HepG2 (cell line): ENCODE measurements at regions not wholly inside any gene's neighbourhood (a gene's known extent, or its start where the extent isn't known, plus 50 kb on each side); places are given as distances from the start of the nearest gene placed in this dataset.

Experiments used
- ATAC-seq: fragments of 200-7000 bp; cut with Tn5 transposase; 3 replicates; pipeline ENCODE4 v1.9.1; 2020; ENCODE audit warnings: mild to moderate bottlenecking, moderate library complexity
- BruUV-seq: library from RNA; stranded (reverse); fragments of 400-500 nt; replicated peaks from 2 replicates; lab custom pipeline; 2021; lab: Mats Ljungman, UMichigan
- CTCF ChIA-PET: fragments of 300-600 bp; formaldehyde crosslinking; extraction: SDS; loops from one replicate; lab custom pipeline; 2021; ENCODE audit warnings: low total read pairs, inconsistent platforms, low intra/inter-chr PET ratio; lab: Yijun Ruan, JAX
- POLR2A ChIA-PET: fragments of 350-600 bp; sonication (Branson Sonifier 250); formaldehyde crosslinking; loops from one replicate; lab custom pipeline; 2020; ENCODE audit warnings: antibody characterized with exemption, inconsistent platforms; lab: Yijun Ruan, JAX
- DNase-seq: peaks from one replicate; pipeline ENCODE4 v3.0.0-alpha.2; 2015; ENCODE audit warnings: low spot score
- FAIRE-seq: peaks from 3 replicates; lab custom pipeline; 2011; peaks lifted over from hg19 to GRCh38; lab: Jason Lieb, UNC
- H2AFZ ChIP-seq: one replicate; pipeline ENCODE4 v1.6.1; 2011; ENCODE audit warnings: low read length, inconsistent platforms
- H3K27ac ChIP-seq: fragments of 300-600 bp; 3 replicates; pipeline ENCODE4 v1.8.0; 2011; ENCODE audit warnings: mixed run types, mild to moderate bottlenecking, mixed read lengths, low read length, inconsistent platforms; ENCODE audit not compliant: insufficient read depth; ENCODE audit errors: extremely low read length
- H3K27me3 ChIP-seq, 2 experiments: fragments of 200-600 bp in 1 of 2; 2 replicates in 1 of 2; 3 replicates in 1 of 2; pipeline versions ENCODE4 v1.6.0 to v1.8.0; 2011; ENCODE audit warnings: low read length in 2 of 2, mild to moderate bottlenecking in 2 of 2, moderate library complexity in 2 of 2, inconsistent platforms in 1 of 2; ENCODE audit not compliant: insufficient read depth in 2 of 2, control insufficient read depth in 1 of 2
- H3K36me3 ChIP-seq, 2 experiments: fragments of 200-600 bp in 1 of 2; replicated peaks in 1 of 2; 2 replicates in 1 of 2; 3 replicates in 1 of 2; pipeline versions ENCODE4 v1.5.1 to v1.8.0; 2011; ENCODE audit warnings: low read length in 2 of 2, inconsistent platforms in 1 of 2; ENCODE audit not compliant: insufficient read depth in 2 of 2, control insufficient read depth in 1 of 2
- H3K4me1 ChIP-seq: 2 replicates; pipeline ENCODE4 v1.5.1; 2012; ENCODE audit warnings: low read length, inconsistent platforms; ENCODE audit not compliant: insufficient read depth
- H3K4me2 ChIP-seq: 2 replicates; pipeline ENCODE4 v1.6.0; 2011; ENCODE audit warnings: low read depth, low read length, inconsistent platforms
- H3K4me3 ChIP-seq, 3 experiments: fragments of 200-600 bp in 1 of 3; sonication (generic), shearing (Covaris generic) in 1 of 3; replicated peaks in 1 of 3; 2 replicates each; pipeline ENCODE4 v1.5.1; 2011 to 2016; ENCODE audit warnings: low read length in 3 of 3, inconsistent platforms in 2 of 3, low read depth in 2 of 3, mild to moderate bottlenecking in 2 of 3, control low read depth in 1 of 3, mixed read lengths in 1 of 3; ENCODE audit not compliant: insufficient read depth in 1 of 3
- H3K79me2 ChIP-seq: one replicate; pipeline ENCODE4 v1.6.1; 2011; ENCODE audit warnings: low read length, inconsistent platforms; ENCODE audit not compliant: insufficient read depth
- H3K9ac ChIP-seq: 2 replicates; pipeline ENCODE4 v1.6.0; 2011; ENCODE audit warnings: mild to moderate bottlenecking, low read depth, low read length, inconsistent platforms; ENCODE audit not compliant: insufficient read depth
- H3K9me3 ChIP-seq: 2 replicates; pipeline ENCODE4 v1.5.1; 2012; ENCODE audit warnings: mild to moderate bottlenecking, low read length
- H4K20me1 ChIP-seq: 2 replicates; pipeline ENCODE4 v1.6.0; 2011; ENCODE audit warnings: inconsistent platforms, mild to moderate bottlenecking, low read length, moderate library complexity; ENCODE audit not compliant: insufficient read depth
- BATF2 ChIP-seq: sonication (generic); formaldehyde crosslinking; IDR thresholded peaks from 2 replicates; pipeline ENCODE4 v1.8.0; 2022; ENCODE audit warnings: mild to moderate bottlenecking, missing genetic modification reagents, moderate library complexity
- CREB1 ChIP-seq, 2 experiments: fragments of 450-650 bp in 1 of 2; IDR thresholded peaks; 2 replicates each; pipeline ENCODE4 v1.6.1; 2016 to 2017; ENCODE audit warnings: control low read depth in 1 of 2, mild to moderate bottlenecking in 1 of 2, missing compliant biosample characterization in 1 of 2, missing genetic modification characterization in 1 of 2
- E2F2 ChIP-seq: sonication (generic); formaldehyde crosslinking; IDR thresholded peaks from 2 replicates; pipeline ENCODE4 v1.4.0; 2020; ENCODE audit warnings: missing genetic modification reagents, borderline replicate concordance
- HNRNPL ChIP-seq: fragments of 200-400 bp; formaldehyde crosslinking; IDR thresholded peaks from 2 replicates; pipeline ENCODE4 v1.6.1; 2017; ENCODE audit warnings: mild to moderate bottlenecking, low read depth, low read length
- MAZ ChIP-seq, 2 experiments: sonication (generic) in 1 of 2; formaldehyde crosslinking in 1 of 2; IDR thresholded peaks; 2 replicates each; pipeline versions ENCODE4 v1.5.0 to v1.6.1; 2012 to 2020; ENCODE audit warnings: low read depth in 2 of 2, mild to moderate bottlenecking in 2 of 2, borderline replicate concordance in 1 of 2, improper control_type of control experiment in 1 of 2, low read length in 1 of 2, missing genetic modification reagents in 1 of 2, moderate library complexity in 1 of 2
- TCF7 ChIP-seq: sonication (generic); IDR thresholded peaks from 2 replicates; pipeline ENCODE4 v1.6.1; 2016; ENCODE audit warnings: antibody characterized with exemption, low read depth
- U2AF1 ChIP-seq: fragments of 200-400 bp; formaldehyde crosslinking; optimal IDR thresholded peaks from 2 replicates; pipeline ENCODE3; 2017; ENCODE audit warnings: mild to moderate bottlenecking, low read depth, low read length
- ZMYM2 ChIP-seq: sonication (generic); formaldehyde crosslinking; IDR thresholded peaks from 2 replicates; pipeline ENCODE4 v1.8.0; 2022; ENCODE audit warnings: mild to moderate bottlenecking, missing genetic modification reagents
- ZNF549 ChIP-seq: sonication (generic); formaldehyde crosslinking; IDR thresholded peaks from 2 replicates; pipeline ENCODE4 v1.5.0; 2020; ENCODE audit warnings: missing genetic modification reagents
- ZNF567 ChIP-seq: sonication (generic); formaldehyde crosslinking; IDR thresholded peaks from 2 replicates; pipeline ENCODE4 v1.8.1; 2023; ENCODE audit warnings: mild to moderate bottlenecking, missing genetic modification reagents, borderline replicate concordance
- ZNF678 ChIP-seq: sonication (generic); formaldehyde crosslinking; IDR thresholded peaks from 2 replicates; pipeline ENCODE4 v1.4.0; 2020; ENCODE audit warnings: mild to moderate bottlenecking, missing genetic modification reagents
- ZNF737 ChIP-seq: sonication (generic); formaldehyde crosslinking; IDR thresholded peaks from 2 replicates; pipeline ENCODE4 v1.5.0; 2020; ENCODE audit warnings: missing genetic modification reagents, mild to moderate bottlenecking, borderline replicate concordance
- ZSCAN30 ChIP-seq: sonication (generic); formaldehyde crosslinking; IDR thresholded peaks from 2 replicates; pipeline ENCODE4 v1.5.0; 2020; ENCODE audit warnings: mild to moderate bottlenecking, missing genetic modification reagents
- WGBS: methylation state at CpG from one replicate; pipeline ENCODE4 v1.1.6; 2017; ENCODE audit warnings: low lambda C conversion rate; 5-methylcytosine and 5-hydroxymethylcytosine counted together
- in situ Hi-C: cut with HindIII; loops from 2 replicates; pipeline ENCODE4 v1.10.0; 2017; ENCODE audit warnings: low pct_unique_long_range_greater_than_20kb; ENCODE audit not compliant: extremely low pct_ligation_motif_present
- intact Hi-C: fragments of 100-400 bp; cut with micrococcal nuclease; formaldehyde crosslinking; loops from one replicate; pipeline ENCODE4 v1.10.0; 2022; ENCODE audit not compliant: unreplicated experiment

- Histone ChIP-seq H2AFZ (no peak overlapping the region), H3K4me2 (no peak overlapping the region), H3K79me2 (no peaks in the 10 kb centered on the region), H3K9ac (no peak overlapping the region), H3K27me3 (no peaks in the 10 kb centered on the region), H3K27ac (no peak overlapping the region), H4K20me1 (no peaks in the 10 kb centered on the region), H3K9me3 (no peaks in the 10 kb centered on the region), H3K4me3 (no peak overlapping the region), H3K4me1 (no peaks in the 10 kb centered on the region), H3K36me3 (no peaks in the 10 kb centered on the region)
- no peak for DNase-seq
- 0% methylated on average over 2 of the region's 2 CpGs for WGBS
- TF ChIP-seq ZNF678 (CRISPR knock-in tag): no peak
- no peak for TF ChIP-seq ZSCAN30 (CRISPR knock-in tag)
- TF ChIP-seq ZNF567 (CRISPR knock-in tag): no peak
- no peak for TF ChIP-seq MAZ (IDR thresholded peaks at IDR 0.05; ENCODE audit: borderline replicate concordance, low read depth, low read length)
- no peak for TF ChIP-seq MAZ (CRISPR knock-in tag; IDR thresholded peaks at IDR 0.05; ENCODE audit: low read depth)
- TF ChIP-seq ZNF737 (CRISPR knock-in tag): no peak
- TF ChIP-seq TCF7: no peak
- TF ChIP-seq BATF2: no peak
- no peak for TF ChIP-seq ZNF549 (CRISPR knock-in tag)
- no peak for TF ChIP-seq HNRNPL
- TF ChIP-seq U2AF1: no peak
- TF ChIP-seq ZMYM2 (CRISPR knock-in tag): no peak
- TF ChIP-seq E2F2 (CRISPR knock-in tag): no peak
- TF ChIP-seq CREB1 (IDR thresholded peaks at IDR 0.05): no peak
- no peak for TF ChIP-seq CREB1 (CRISPR knock-in tag; IDR thresholded peaks at IDR 0.05)
- intact Hi-C loops (no loop called here), in situ Hi-C loops (no loop called here)
- FAIRE-seq: no peak
- BruUV-seq: no TSS peak
- CTCF ChIA-PET: no interaction called here
- no peak for ATAC-seq
- POLR2A ChIA-PET: no interaction called here
Measured at GRCh38 chr11:91174193-91174592, 951.3 kb upstream of the CHORDC1 start.
